ENCODE measurements at regions not wholly inside any gene's neighbourhood (a gene's known extent, or its start where the extent isn't known, plus 50 kb on each side); places are given as distances from the start of the nearest gene placed in this dataset.
"Not testable (repeated sequence)": the region's sequence is repeated elsewhere in the genome, so short reads cannot be mapped to it uniquely, and the experiment has no call there.

DNA sequence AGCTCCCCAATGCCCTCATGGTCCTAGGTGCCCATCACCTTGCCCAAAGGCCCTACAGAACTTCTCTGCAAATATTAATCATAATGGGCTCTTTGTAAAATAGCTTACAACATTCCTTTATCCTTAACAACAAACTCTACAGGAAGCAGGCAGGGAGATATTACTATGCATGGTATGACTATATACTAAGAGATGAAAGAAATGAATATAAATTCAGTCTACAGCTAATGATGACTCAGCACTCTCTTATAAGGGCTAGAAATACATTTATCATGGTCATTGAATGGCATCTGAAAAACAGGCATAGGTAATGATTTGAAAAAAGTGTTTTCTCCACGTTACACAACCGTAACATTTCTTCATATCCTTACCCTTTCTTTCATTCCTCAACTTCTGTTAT is 254.8 kb upstream of the DSEL start:
- no peak for DNase-seq (ENCODE audit: low spot score)
- Mint-ChIP-seq H3K4me1 (ENCODE audit: unreplicated experiment) (no peaks in the 10 kb centered on the region), H3K27me3 (ENCODE audit: unreplicated experiment) (no peaks in the 10 kb centered on the region), H3K27ac (ENCODE audit: unreplicated experiment) (no peak overlapping the region), H3K9me3 (ENCODE audit: unreplicated experiment) (no peaks in the 10 kb centered on the region), H3K36me3 (ENCODE audit: low read depth, unreplicated experiment) (no peaks in the 10 kb centered on the region), H3K4me3 (ENCODE audit: unreplicated experiment) (no peak overlapping the region)
- TF ChIP-seq, protein P1, sequence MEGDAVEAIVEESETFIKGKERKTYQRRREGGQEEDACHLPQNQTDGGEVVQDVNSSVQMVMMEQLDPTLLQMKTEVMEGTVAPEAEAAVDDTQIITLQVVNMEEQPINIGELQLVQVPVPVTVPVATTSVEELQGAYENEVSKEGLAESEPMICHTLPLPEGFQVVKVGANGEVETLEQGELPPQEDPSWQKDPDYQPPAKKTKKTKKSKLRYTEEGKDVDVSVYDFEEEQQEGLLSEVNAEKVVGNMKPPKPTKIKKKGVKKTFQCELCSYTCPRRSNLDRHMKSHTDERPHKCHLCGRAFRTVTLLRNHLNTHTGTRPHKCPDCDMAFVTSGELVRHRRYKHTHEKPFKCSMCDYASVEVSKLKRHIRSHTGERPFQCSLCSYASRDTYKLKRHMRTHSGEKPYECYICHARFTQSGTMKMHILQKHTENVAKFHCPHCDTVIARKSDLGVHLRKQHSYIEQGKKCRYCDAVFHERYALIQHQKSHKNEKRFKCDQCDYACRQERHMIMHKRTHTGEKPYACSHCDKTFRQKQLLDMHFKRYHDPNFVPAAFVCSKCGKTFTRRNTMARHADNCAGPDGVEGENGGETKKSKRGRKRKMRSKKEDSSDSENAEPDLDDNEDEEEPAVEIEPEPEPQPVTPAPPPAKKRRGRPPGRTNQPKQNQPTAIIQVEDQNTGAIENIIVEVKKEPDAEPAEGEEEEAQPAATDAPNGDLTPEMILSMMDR (IDR thresholded peaks at IDR 0.05; ENCODE audit: unreplicated experiment): no peak

DNA sequence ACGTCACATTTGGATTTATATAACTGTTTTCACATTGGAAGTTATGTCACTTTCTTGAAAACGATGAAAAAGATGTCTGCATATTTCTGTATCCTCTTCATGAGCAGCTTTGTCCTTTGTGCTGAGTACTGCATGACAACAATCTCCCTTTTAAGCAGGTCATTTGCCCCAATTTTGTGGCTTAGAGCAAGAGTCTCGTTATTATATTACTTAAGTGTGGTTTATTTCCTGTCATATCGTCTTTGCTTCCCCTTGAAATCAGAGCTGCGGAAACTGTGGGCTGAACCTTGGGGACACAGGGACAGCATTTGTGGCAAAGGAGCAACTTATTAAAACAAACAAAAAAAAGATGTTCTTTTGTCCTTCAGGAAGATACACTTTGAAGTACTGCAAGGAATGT is 254.0 kb upstream of the DSEL start:
- Mint-ChIP-seq H3K27ac (ENCODE audit: unreplicated experiment) (no peak overlapping the region), H3K4me3 (ENCODE audit: unreplicated experiment) (no peak overlapping the region), H3K4me1 (ENCODE audit: unreplicated experiment) (no peaks in the 10 kb centered on the region), H3K36me3 (ENCODE audit: low read depth, unreplicated experiment) (no peaks in the 10 kb centered on the region), H3K27me3 (ENCODE audit: unreplicated experiment) (no peaks in the 10 kb centered on the region), H3K9me3 (ENCODE audit: unreplicated experiment) (no peaks in the 10 kb centered on the region)
- no peak for DNase-seq (ENCODE audit: low spot score)
- TF ChIP-seq, protein P1 (IDR thresholded peaks at IDR 0.05; ENCODE audit: unreplicated experiment): no peak

DNA sequence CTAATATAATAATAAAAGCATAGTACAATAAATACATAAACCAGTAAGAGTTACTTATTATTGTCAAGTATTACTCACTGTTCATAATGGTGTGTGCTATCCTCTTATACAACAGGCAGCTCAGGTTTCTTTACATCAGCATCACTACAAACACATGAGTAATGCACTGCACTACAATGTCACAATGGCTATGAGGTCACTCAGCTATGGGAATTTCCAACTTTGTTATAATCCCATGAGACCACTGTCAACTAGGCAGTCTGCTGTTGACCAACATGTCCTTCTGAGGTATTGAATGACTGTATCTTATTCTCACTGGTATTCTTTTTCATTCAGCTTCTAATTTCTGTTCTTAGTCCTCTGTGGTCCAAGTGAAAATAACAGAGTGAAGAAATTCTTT is 250.4 kb upstream of the DSEL start:
- Mint-ChIP-seq H3K4me3 (ENCODE audit: unreplicated experiment) (no peak overlapping the region), H3K9me3 (ENCODE audit: unreplicated experiment) (no peaks in the 10 kb centered on the region), H3K36me3 (ENCODE audit: low read depth, unreplicated experiment) (no peaks in the 10 kb centered on the region), H3K4me1 (ENCODE audit: unreplicated experiment) (no peaks in the 10 kb centered on the region), H3K27ac (ENCODE audit: unreplicated experiment) (no peak overlapping the region), H3K27me3 (ENCODE audit: unreplicated experiment) (no peaks in the 10 kb centered on the region)
- no peak for DNase-seq (ENCODE audit: low spot score)
- TF ChIP-seq, protein P1 (IDR thresholded peaks at IDR 0.05; ENCODE audit: unreplicated experiment): no peak

DNA sequence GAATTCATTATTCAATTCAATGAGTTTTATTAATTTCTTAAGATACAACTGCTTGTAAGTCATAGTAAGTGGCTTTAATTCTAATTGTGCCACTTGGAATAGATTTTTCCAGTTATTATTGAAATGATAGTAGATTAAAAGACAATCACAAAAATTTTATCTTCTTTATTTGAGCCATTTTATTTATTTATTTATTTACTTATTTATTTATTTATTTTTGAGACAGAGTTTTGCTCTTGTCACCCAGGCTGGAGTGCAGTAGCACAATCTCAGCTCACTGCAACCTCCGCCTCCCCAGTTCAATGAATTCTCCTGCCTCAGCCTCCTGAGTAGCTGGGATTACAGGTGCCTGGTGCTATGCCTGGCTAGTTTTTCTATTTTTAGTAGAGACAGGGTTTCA is 235.7 kb upstream of the DSEL start:
- H3K27ac Mint-ChIP-seq (ENCODE audit: unreplicated experiment); H3K4me3 Mint-ChIP-seq (ENCODE audit: unreplicated experiment); H3K27me3 Mint-ChIP-seq (ENCODE audit: unreplicated experiment); H3K36me3 Mint-ChIP-seq (ENCODE audit: low read depth, unreplicated experiment); H3K9me3 Mint-ChIP-seq (ENCODE audit: unreplicated experiment); H3K4me1 Mint-ChIP-seq (ENCODE audit: unreplicated experiment); DNase-seq (ENCODE audit: low spot score): not testable (repeated sequence)

DNA sequence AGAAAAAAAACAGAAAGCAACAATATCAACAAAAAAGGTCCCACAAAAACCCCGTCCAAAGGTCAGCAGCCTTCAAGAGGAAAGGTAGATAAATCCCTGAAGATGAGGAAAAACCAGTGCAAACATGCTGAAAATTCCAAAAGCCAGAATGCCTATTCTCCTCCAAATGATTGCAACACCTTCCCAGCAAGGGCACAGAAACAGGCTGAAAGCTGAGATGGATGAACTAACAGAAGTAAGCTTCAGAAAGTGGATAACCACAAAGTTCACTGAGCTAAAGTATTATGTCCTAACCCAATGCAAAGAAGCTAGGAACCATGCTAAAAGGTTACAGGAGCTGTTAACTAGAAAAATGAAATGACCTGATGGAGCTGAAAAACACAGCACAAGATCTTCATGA is 226.4 kb upstream of the DSEL start:
- no peaks in the 10 kb centered on the region for H3K4me1 Mint-ChIP-seq (ENCODE audit: unreplicated experiment)
- H3K36me3 Mint-ChIP-seq (ENCODE audit: low read depth, unreplicated experiment): no peaks in the 10 kb centered on the region
- no peak overlapping the region for H3K27ac Mint-ChIP-seq (ENCODE audit: unreplicated experiment)
- no peak for DNase-seq (ENCODE audit: low spot score)
- no peaks in the 10 kb centered on the region for H3K9me3 Mint-ChIP-seq (ENCODE audit: unreplicated experiment)
- peaks cover 4% of the 10 kb centered on the region for H3K27me3 Mint-ChIP-seq (ENCODE audit: unreplicated experiment)
- H3K4me3 Mint-ChIP-seq (ENCODE audit: unreplicated experiment): no peak overlapping the region
- TF ChIP-seq, protein P1 (IDR thresholded peaks at IDR 0.05; ENCODE audit: unreplicated experiment): no peak

DNA sequence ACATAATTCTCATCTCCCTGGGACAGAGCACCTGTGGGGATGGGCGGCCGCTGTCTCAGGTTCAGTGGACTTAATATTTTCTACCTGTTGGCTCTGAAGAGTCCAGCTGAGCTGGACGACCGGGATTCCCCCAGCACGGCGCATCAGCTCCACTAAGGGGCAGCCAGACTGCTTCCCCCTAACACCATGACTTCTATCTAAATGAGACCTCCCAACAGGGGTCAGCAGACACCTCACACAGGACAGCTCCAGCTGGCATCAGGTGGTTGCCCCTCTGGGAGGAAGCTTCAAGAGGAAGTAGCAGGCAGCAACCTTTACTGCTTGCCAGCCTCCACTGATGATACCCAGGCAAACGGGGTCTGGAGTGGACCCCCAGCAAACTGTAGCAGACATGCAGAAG is 226.0 kb upstream of the DSEL start:
- Mint-ChIP-seq H3K27ac (ENCODE audit: unreplicated experiment) (no peak overlapping the region), H3K9me3 (ENCODE audit: unreplicated experiment) (no peaks in the 10 kb centered on the region), H3K4me1 (ENCODE audit: unreplicated experiment) (no peaks in the 10 kb centered on the region), H3K27me3 (ENCODE audit: unreplicated experiment) (peaks cover 3% of the 10 kb centered on the region), H3K4me3 (ENCODE audit: unreplicated experiment) (no peak overlapping the region), H3K36me3 (ENCODE audit: low read depth, unreplicated experiment) (no peaks in the 10 kb centered on the region)
- TF ChIP-seq, protein P1 (IDR thresholded peaks at IDR 0.05; ENCODE audit: unreplicated experiment): no peak
- DNase-seq (ENCODE audit: low spot score): no peak
